ENCODE measurements at regions not wholly inside any gene's neighbourhood (a gene's known extent, or its start where the extent isn't known, plus 50 kb on each side); places are given as distances from the start of the nearest gene placed in this dataset.
"Not testable (repeated sequence)": the region's sequence is repeated elsewhere in the genome, so short reads cannot be mapped to it uniquely, and the experiment has no call there.

- not testable (repeated sequence) for DNase-seq (ENCODE audit: low spot score)
Measured at GRCh38 chr14:19126269-19127051, 159.2 kb downstream of the POTEM start.

DNA sequence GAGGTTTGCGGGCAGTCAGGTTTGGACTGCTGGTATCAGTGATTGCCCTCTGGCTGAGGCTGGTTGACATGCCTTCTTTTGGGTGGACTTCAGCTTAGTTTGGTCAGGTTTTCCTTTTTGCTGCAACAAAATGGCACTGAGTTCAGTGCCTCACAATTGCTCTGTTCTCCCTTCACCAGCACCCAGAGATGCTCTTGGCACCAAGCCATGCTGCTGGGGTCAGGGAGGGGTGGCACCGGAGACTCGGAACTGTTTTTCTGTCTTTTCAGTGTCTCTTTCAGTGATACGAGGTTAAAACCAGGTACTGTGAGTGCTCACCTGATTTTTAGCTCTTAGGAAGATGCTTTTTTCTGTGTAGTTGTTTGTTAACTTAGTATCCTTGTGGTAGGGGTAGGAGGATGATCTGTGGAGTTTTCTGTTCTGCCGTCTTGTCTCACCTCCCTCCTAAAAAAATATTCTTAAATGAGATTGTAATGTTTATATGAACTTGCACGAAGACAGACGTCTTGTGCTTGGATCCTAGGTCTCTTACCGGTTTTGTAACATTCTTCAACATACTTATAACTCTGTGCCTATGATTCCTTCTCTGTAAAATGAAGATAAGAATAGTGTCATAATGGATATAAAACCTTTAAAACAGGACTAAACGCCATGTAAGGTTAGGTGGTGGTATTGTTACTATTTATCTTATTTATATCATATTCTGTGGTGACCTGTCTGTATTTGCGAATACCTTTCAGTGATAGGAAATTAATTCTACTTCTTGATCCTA, 160.6 kb downstream of the POTEM start:
- DNase-seq (ENCODE audit: low spot score) = not testable (repeated sequence)

- not testable (repeated sequence) for DNase-seq (ENCODE audit: low spot score)
Measured at GRCh38 chr14:19131553-19131952, 164.3 kb downstream of the POTEM start.

DNA sequence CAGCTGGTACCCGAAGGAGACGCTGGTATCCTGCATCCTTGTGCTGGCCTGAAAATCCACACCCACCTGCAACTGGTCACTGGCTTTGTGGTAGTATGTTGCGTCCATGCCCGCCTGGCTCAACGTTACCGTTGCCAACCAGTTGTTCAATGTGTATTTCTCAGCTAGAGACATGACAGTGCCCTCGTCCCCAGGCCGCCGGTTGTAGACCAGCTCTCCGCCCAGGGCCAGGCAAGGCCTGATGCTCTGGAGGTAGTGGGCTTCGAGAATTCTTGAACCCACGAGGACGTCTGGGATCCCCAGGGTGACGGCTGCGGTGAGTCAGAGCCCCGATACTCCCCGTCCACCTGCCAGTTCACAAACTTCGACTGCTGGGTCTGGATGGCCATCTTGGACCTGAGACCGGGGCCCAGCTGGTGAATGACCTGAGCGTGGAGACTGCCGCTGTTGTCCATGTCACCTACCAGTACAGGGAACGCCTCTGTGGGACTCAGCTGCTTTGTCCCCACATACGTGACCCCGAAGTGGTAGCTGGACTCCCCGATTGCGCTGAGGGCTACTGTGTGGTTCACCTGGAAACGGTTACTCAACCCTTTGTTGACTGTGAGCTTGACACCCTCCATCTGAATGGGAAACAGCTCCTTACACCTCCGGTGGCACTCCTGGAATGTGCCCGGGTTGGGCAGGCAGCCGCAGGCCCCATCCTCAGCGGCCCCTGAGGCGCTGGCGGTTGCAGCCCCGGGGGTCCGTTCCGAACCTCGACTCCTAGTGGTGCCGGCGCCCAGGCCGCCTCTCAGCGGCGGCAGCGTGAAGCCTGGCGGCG, 165.0 kb downstream of the POTEM start:
- DNase-seq (ENCODE audit: low spot score) = not testable (repeated sequence)

DNA sequence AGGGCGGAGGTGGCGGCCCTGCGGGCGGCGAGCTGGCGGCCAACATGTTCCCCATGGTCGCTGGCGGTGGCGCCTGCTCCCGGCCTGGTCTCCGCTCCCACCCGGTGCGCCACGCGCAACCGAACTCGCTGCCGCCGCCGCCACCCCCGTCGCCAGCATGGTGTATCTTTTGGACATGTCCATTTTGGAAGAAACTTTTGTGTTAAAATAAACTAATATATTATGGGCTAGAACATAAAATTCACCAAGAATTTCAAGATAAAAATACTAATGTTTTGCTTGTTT, 165.5 kb downstream of the POTEM start:
- not testable (repeated sequence) for DNase-seq (ENCODE audit: low spot score)

- not testable (repeated sequence) for DNase-seq (ENCODE audit: low spot score)
Measured at GRCh38 chr14:19157106-19157709, 190.0 kb downstream of the POTEM start.

DNA sequence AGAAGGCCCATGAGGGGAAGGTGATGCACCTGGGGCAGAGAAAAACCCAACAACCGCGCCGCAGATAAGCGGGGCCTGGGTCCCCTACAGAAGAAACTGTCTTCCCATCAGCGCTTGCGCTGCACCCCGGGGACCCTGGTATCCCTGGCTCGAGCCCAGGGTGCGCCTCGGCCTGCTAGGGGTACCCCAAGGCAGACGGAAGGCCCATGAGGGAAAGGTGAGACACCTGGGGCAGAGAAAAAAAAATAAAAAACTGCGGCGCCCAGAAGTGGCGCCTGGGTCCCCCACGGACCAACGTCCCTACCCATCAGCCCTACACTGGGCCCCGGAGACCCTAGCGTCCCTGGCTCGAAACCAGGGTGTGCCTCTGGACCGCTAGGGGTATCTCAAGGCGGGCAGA, 190.8 kb downstream of the POTEM start:
- not testable (repeated sequence) for DNase-seq (ENCODE audit: low spot score)

DNA sequence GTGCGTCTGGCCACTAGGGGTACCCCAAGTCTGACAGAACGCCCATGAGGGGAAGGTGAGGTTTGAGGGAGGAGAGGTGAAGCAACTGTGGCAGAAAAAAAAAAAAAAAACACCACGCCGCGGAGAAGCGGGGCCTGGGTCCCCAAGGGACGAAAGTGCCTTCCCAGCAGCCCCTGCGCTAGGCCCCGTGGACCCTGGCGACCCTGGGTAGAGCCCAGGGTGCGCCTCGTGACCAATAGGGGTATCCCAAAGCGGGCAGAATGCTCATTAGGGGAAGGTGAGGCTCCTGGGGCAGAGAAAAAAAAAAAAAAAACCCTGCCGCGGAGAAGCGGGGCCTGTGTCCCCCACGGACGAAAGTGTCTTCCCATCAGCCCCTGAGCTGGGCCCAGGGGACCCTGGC, 191.4 kb downstream of the POTEM start:
- DNase-seq (ENCODE audit: low spot score) = not testable (repeated sequence)

DNA sequence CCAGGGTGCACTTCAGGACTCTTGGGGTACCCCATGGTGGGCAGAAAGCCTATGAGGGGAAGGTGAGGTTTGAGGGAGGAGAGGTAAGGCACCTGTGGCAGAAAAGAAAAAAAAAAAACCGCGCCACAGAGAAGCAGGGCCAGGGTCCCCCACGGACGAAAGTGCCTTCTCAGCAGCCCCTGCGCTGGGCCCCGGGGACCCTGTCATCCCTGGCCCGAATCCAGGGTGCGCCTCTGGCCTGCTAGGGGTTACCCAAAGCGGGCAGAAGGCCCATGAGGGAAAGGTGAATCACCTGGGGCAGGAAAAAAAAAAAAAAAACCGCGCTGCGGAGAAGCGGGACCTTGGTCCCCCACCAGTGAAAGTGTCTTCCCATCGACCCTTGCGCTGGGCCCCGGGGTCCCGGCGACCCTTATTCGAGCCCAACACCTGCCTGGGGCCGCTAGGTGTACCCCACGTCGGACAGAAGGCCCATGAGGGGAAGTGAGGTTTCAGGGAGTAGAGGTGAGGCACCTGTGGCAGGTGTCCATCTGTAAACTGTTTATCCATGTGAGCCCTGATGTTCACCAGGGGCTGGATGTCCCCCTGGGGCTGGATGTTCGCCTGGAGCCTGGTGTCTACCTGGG, 191.9 kb downstream of the POTEM start:
- DNase-seq (ENCODE audit: low spot score) = not testable (repeated sequence)

DNA sequence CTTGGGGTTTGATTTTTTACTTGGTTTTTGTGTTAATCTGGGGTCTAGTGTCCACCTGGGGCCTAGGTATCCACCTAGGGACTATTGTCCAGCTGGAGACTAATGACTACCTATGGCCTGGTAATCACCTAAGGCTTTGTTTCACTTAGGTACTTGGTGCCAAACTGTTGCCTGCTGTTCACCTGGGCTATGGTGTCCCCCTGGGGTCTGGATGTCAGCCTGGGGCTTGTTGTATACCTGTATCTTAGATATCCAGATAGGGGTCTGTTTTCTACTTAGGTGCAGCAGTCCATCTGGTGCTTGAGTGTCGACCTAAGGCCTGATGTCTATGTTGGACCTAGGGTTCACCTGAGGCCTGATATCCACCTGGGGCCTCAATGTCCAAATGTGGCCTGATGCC, 193.1 kb downstream of the POTEM start:
- DNase-seq (ENCODE audit: low spot score) = not testable (repeated sequence)

GRCh38 chr14:19161251-19162033, 194.2 kb downstream of the POTEM start:
- not testable (repeated sequence) for DNase-seq (ENCODE audit: low spot score)

GRCh38 chr14:19162034-19162706, 194.9 kb downstream of the POTEM start:
- DNase-seq (ENCODE audit: low spot score) = not testable (repeated sequence)

GRCh38 chr14:19162920-19163319, 195.7 kb downstream of the POTEM start:
- DNase-seq (ENCODE audit: low spot score) = not testable (repeated sequence)

DNA sequence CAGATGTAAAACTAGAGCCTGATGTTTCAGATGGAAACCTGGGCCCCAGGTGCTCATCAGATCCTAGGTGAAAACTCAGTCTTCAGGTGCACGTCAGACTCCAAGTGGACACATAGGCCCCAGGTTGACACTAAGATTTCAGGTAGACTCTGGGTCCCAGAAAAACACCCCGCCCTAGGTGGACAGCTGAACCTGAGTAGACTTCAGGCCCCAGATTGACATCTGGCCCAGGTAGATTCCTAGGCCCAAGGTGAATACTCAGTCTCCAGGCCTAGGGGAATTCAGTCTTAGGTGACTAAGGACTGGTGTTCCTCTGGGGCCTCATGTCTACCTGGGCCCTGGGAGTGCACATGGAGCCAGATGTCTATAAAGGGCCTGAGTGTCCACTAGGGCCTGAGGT, 196.7 kb downstream of the POTEM start:
- not testable (repeated sequence) for DNase-seq (ENCODE audit: low spot score)

- not testable (repeated sequence) for DNase-seq (ENCODE audit: low spot score)
Measured at GRCh38 chr14:19164426-19164825, 197.2 kb downstream of the POTEM start.

GRCh38 chr14:19166056-19166455, 198.8 kb downstream of the POTEM start:
- not testable (repeated sequence) for DNase-seq (ENCODE audit: low spot score)

DNA sequence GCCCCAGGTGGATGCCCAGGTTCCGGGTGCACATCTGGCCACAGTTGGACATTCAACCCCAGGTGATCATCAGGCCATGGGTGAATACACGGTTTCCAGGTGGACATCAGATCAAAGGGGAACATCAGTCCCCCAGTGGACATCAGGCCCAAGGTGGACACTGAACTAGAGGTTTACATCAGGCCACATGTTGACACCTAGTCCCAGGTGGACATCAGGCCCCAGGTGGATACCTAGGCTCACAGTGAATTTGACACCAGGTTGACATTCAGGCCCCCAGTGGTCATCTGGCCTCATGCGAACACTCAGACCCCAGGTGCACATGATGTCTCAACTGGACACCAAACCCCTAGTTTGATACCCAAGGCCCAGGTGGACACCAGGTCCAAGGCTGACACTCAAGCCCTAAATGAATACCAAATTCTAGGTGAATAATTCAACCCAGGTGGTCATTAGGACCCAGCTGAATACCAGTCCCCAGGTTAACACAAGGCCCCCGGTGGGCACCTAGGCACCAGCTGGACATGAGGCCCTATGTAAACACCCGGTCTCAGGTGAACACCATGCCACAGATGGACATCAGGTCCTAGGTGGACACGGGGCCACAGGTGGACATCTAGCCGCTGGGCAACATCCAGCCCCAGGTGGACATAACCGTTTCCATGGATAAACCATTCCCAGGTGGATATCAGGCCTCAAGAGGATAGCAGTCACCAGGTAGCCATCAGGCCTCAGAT, 200.4 kb downstream of the POTEM start:
- DNase-seq (ENCODE audit: low spot score) = not testable (repeated sequence)

DNA sequence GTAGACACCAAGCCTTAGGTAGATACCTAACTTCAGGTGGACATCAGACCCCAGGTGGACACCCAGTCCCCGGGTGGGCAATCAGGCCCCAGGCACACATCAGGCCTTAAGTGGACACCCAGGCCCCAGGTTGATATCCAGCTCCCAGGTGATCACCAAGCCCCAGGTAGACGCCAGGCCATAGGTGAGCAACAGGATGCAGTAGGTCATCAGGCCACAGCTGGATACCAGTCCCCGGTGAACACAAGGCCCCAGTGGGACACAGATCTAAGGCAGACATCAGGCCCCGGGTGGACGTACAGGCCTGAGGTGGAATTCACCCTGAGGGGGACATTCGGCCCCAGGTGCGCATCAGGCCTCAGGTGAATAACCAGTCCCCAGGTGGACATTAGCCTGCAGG, 201.0 kb downstream of the POTEM start:
- not testable (repeated sequence) for DNase-seq (ENCODE audit: low spot score)

DNA sequence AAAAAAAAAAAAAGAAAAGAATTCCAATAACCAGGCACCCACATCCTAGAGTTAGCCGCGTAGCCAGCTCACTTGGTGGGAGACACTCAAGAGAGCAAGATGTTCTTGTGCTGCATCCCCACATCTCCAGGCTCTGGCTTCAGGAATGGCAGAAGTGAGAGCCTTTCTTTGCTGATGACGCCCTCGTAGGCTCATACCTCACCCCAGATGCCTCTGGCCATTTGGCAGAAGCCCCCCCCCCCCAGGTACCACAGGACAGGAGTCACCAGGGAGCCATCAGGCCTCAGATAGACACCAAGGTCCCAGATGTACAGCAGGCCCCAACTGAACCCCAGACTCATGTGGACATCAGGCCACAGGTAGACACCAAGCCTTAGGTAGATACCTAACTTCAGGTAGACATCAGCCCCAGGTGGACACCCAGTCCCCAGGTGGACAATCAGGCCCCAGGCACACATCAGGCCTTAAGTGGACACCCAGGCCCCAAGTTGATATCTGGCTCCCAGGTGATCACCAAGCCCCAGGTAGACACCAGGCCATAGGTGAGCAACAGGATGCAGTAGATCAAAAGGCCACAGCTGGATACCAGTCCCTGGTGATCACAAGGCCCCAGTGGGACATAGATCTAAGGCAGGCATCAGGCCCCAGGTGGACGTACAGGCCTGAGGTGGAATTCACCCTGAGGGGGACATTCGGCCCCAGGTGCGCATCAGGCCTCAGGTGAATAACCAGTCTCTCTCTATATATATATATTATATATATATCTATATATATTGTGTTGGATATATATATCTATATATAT, 202.5 kb downstream of the POTEM start:
- DNase-seq (ENCODE audit: low spot score) = not testable (repeated sequence)

Measured in RKO (cell line).